IPS DF 6.9 (cell line): ENCODE measurements at regions not wholly inside any gene's neighbourhood (a gene's known extent, or its start where the extent isn't known, plus 50 kb on each side); places are given as distances from the start of the nearest gene placed in this dataset.

Experiments used
- DNase-seq: peaks from one replicate; pipeline ENCODE4 v3.0.0-alpha.2; 2013; ENCODE audit warnings: low read depth, low spot score
- H3K27ac ChIP-seq: one replicate; pipeline ENCODE4 v1.5.1; 2013; ENCODE audit warnings: low read length, control low read depth
- H3K27me3 ChIP-seq: 2 replicates; pipeline ENCODE4 v1.6.1; 2013; ENCODE audit warnings: mild to moderate bottlenecking, low read length; ENCODE audit not compliant: control insufficient read depth, insufficient read depth
- H3K36me3 ChIP-seq: 2 replicates; pipeline ENCODE4 v1.6.1; 2013; ENCODE audit warnings: low read length; ENCODE audit not compliant: control insufficient read depth, insufficient read depth
- H3K4me1 ChIP-seq: 2 replicates; pipeline ENCODE4 v1.6.1; 2013; ENCODE audit warnings: low read length; ENCODE audit not compliant: control insufficient read depth, insufficient read depth
- H3K4me3 ChIP-seq: 2 replicates; pipeline ENCODE4 v1.5.1; 2013; ENCODE audit warnings: mild to moderate bottlenecking, low read length
- H3K9me3 ChIP-seq: 2 replicates; pipeline ENCODE4 v1.6.1; 2013; ENCODE audit warnings: low read length, inconsistent platforms; ENCODE audit not compliant: control insufficient read depth, insufficient read depth
- WGBS: extraction: QIAGEN DNeasy Blood & Tissue Kit; methylation state at CpG from one replicate; pipeline ENCODE4 v1.1.7; 2013; ENCODE audit warnings: mixed read lengths, missing lambda C conversion rate; ENCODE audit not compliant: insufficient read length, insufficient coverage; 5-methylcytosine and 5-hydroxymethylcytosine counted together

DNA sequence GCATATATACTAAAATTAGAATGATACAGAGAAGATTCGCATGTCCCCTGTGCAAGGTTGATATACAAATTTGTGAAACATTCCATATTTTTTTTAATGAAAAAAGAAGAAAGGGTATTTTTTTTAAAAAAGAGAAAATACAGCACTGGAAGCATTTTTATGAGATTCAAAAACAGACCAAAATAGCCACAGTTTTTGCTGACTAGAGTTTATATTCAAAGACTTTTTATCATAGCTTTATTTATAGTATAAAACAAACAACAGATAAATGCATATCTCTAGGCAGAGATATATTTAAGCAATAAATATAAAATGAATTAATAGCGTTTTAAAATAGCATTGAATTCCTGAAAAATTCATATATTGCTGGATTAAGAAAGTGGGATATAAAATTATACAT is 436.5 kb upstream of the ACVR2A start:
- no peak for DNase-seq
- H3K27ac ChIP-seq: no peak overlapping the region
- no peaks in the 10 kb centered on the region for H3K4me1 ChIP-seq
- no peaks in the 10 kb centered on the region for H3K36me3 ChIP-seq
- H3K9me3 ChIP-seq: no peaks in the 10 kb centered on the region
- WGBS: no CpG with 5 or more reads among the region's 2 CpGs
- H3K4me3 ChIP-seq: no peak overlapping the region
- no peaks in the 10 kb centered on the region for H3K27me3 ChIP-seq

DNA sequence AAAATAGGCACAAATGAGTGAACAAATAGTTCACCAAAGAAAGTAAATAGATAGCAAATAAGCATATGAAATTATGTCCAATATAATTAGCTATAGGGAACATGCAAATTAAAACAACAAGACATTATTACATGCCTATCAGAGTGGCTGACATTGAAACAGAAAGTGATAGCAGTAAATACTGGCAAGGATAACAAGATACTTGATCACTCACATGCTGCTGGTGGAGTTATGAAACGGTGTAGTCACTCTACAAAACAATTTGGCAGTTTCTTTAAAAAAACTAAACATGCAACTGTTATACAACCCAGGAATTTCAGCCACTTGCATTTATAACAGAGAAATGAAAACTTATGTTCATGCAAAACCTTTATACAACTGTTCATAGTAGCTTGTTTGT is 439.2 kb upstream of the ACVR2A start:
- no CpG with 5 or more reads among the region's 1 CpG for WGBS
- Histone ChIP-seq H3K27me3 (no peaks in the 10 kb centered on the region), H3K27ac (no peak overlapping the region), H3K4me3 (no peak overlapping the region), H3K36me3 (no peaks in the 10 kb centered on the region), H3K4me1 (no peaks in the 10 kb centered on the region), H3K9me3 (no peaks in the 10 kb centered on the region)
- no peak for DNase-seq

DNA sequence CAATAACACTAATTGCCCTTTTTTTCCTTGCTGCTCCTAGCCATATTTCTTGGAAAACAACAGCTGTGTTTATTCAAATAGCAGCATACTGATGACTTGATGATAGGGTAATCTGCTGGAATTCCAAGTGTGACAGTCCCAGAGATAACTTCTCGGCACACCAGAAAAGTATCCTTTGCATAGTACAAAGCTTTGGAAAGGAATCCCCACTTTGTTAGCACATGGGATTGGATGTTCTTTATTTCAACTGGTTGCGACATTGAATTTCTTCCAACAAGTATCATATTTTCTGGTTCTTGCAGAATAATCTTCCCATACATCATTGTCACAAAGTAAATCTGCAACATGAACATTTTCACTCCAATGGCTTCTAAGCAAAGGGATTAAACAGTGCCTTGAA is 445.8 kb upstream of the ACVR2A start:
- WGBS: no CpG with 5 or more reads among the region's 2 CpGs
- H3K27me3 ChIP-seq: no peaks in the 10 kb centered on the region
- no peak overlapping the region for H3K27ac ChIP-seq
- no peaks in the 10 kb centered on the region for H3K9me3 ChIP-seq
- no peaks in the 10 kb centered on the region for H3K4me1 ChIP-seq
- H3K4me3 ChIP-seq: no peak overlapping the region
- H3K36me3 ChIP-seq: no peaks in the 10 kb centered on the region
- no peak for DNase-seq

DNA sequence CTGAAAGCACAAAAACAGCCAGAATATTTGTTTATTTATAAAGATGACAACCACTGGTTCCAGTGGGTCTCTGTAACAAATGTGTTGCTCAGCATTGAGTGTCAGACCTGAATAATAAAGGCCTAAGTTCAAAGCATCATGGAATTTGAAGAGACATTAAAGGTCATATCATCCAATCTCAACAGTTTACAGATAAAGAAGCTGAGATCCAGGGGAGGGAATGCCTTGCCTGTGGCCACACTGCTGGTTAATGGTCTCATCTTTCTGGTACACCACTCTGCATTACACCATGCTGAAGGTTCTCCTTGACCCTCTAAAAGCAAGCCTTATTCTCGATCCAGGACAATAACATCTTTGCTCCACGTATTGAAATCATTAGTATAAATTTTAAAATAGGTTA is 446.5 kb upstream of the ACVR2A start:
- no peaks in the 10 kb centered on the region for H3K4me1 ChIP-seq
- no peak overlapping the region for H3K4me3 ChIP-seq
- no peaks in the 10 kb centered on the region for H3K27me3 ChIP-seq
- H3K27ac ChIP-seq: no peak overlapping the region
- H3K36me3 ChIP-seq: no peaks in the 10 kb centered on the region
- H3K9me3 ChIP-seq: no peaks in the 10 kb centered on the region
- no CpG with 5 or more reads among the region's 2 CpGs for WGBS
- DNase-seq: no peak

DNA sequence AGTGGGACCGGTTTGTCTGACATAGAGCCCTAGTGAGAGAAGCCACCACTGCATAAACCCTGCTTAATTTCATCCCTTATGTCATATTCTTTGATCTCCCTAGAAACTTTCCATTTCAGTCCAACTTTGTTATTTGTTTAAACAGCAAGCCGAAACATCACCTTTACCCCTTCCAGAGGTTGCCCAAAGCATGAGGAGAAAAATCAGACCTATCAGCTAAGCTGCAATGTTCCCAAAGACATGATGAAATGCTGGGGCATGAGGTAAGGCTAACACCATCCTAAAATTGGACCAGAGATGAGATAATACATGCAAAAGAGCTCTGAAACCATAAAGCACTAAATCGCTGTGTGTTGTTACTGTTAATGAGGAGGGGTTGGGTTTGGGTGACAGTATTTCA is 447.9 kb upstream of the ACVR2A start:
- Histone ChIP-seq H3K36me3 (no peaks in the 10 kb centered on the region), H3K4me3 (no peak overlapping the region), H3K27me3 (no peaks in the 10 kb centered on the region), H3K9me3 (no peaks in the 10 kb centered on the region), H3K27ac (no peak overlapping the region), H3K4me1 (no peaks in the 10 kb centered on the region)
- no peak for DNase-seq
- no CpG with 5 or more reads among the region's 3 CpGs for WGBS

DNA sequence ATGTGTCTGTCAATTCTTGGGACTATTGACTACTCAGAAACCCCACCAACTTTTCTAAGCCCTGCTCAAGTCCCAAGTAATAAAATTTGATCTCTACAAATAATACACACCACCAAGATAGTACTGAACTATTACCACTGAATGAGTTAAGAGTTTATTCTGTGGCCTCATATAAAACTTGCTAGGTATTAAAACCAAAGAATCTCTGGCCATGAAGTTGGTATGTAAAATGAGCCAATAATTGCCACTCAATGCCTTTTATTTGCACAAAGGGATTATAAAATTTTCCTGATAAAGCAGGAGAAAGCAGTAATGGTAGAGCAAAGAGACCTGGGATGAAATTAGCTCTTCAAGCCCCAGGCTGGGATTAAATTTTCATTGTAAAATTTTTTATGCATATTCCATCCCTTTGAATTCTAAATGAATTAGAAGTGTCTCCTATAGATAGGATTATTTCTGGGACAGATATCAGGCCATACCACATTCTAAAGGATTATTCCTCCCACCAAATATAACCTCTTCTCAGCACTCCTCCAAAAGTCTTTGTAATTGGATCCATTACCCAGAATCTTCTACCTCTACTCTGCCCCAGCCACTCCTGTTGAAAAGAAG is 450.5 kb upstream of the ACVR2A start:
- Histone ChIP-seq H3K36me3 (no peaks in the 10 kb centered on the region), H3K4me1 (no peaks in the 10 kb centered on the region), H3K27ac (no peak overlapping the region), H3K9me3 (no peaks in the 10 kb centered on the region), H3K4me3 (no peak overlapping the region), H3K27me3 (no peaks in the 10 kb centered on the region)
- DNase-seq: no peak

DNA sequence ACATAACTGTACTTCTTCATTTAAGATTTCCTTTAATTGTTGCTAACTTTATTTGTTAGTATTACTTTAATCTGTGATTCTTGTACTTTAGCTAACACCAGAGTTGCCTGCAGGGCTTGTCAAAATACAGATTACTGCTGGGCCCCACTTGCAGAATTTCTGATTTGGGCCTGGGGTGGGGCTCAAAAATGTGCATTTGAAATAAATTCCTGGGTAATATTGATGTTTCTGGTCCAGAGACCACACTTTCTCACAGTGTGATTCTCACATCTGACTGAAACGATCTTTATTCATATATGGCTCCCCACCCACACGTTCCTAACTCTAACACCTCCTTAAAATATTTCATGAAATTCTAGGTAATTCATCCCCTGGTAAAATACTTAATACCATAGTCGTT is 452.6 kb upstream of the ACVR2A start:
- no peak overlapping the region for H3K4me3 ChIP-seq
- DNase-seq: no peak
- H3K27ac ChIP-seq: no peak overlapping the region
- H3K4me1 ChIP-seq: no peaks in the 10 kb centered on the region
- no peaks in the 10 kb centered on the region for H3K27me3 ChIP-seq
- H3K36me3 ChIP-seq: no peaks in the 10 kb centered on the region
- H3K9me3 ChIP-seq: no peaks in the 10 kb centered on the region
- 100% methylated on average over 2 of the region's 3 CpGs for whole genome bisulfite sequencing

DNA sequence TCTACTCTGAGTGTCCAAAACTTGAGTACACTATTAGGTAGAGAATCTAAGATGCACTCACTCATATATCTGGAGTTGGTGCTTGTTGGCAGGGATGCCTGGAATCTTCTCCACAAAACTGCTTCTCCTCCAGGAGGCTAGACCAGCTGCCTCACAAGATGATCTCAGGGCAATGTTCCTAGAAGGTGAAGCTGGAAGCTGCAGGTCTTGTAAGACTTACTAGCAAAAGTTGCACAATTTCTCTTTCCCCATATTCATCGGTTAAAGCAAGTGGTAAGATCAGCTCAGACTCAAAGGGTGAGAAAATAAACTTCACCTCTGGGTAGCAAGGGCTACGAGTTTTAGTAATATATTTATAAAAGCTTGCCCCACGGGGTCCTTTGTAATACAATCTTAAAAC is 454.4 kb upstream of the ACVR2A start:
- no peaks in the 10 kb centered on the region for H3K36me3 ChIP-seq
- no peaks in the 10 kb centered on the region for H3K27me3 ChIP-seq
- H3K9me3 ChIP-seq: no peaks in the 10 kb centered on the region
- H3K4me3 ChIP-seq: no peak overlapping the region
- WGBS: no CpG with 5 or more reads among the region's 3 CpGs
- no peaks in the 10 kb centered on the region for H3K4me1 ChIP-seq
- H3K27ac ChIP-seq: no peak overlapping the region
- DNase-seq: no peak

DNA sequence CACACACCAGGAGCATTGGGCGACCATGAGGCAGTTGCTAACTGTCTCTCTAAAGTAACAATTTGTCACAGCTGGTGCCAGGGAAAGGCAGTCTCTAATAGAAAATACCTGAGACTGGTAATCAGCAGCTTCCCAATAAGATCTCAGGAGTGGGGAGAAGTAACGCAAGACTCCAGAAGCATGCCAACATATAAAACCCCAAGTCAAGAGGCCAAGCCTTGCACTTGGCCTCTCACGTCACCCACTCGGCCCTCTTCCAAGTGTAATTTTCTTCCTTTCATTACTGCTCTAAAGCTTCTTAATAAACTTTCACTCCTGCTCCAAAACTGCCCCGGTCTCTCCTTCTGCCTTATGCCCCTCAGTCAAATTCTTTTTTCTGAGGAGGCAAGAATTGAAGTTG is 455.6 kb upstream of the ACVR2A start:
- H3K27ac ChIP-seq: no peak overlapping the region
- no peaks in the 10 kb centered on the region for H3K9me3 ChIP-seq
- no peak for DNase-seq
- no peaks in the 10 kb centered on the region for H3K4me1 ChIP-seq
- no peak overlapping the region for H3K4me3 ChIP-seq
- no peaks in the 10 kb centered on the region for H3K36me3 ChIP-seq
- no CpG with 5 or more reads among the region's 5 CpGs for WGBS
- H3K27me3 ChIP-seq: no peaks in the 10 kb centered on the region

DNA sequence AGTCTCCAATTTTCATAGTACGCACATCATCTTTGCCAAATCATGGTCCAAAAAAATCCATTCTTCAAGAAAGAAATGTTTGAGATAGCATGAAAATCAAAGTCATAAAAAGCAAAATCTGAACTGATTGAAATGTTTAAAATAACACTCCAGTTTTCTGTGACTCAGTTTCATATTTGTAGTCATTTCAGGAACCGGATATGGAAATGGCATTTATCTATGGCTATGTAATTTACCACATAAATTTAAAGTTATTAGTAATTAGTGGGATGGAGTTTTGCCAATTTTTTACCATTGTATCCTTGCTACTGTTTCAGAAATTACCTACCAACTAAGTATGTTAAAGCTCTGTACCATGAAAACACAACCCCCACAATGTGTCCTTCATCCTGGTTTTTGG is 456.6 kb upstream of the ACVR2A start:
- no peaks in the 10 kb centered on the region for H3K4me1 ChIP-seq
- H3K9me3 ChIP-seq: no peaks in the 10 kb centered on the region
- no peaks in the 10 kb centered on the region for H3K36me3 ChIP-seq
- H3K27me3 ChIP-seq: no peaks in the 10 kb centered on the region
- WGBS: no CpG with 5 or more reads among the region's 2 CpGs
- DNase-seq: no peak
- H3K27ac ChIP-seq: no peak overlapping the region
- no peak overlapping the region for H3K4me3 ChIP-seq

DNA sequence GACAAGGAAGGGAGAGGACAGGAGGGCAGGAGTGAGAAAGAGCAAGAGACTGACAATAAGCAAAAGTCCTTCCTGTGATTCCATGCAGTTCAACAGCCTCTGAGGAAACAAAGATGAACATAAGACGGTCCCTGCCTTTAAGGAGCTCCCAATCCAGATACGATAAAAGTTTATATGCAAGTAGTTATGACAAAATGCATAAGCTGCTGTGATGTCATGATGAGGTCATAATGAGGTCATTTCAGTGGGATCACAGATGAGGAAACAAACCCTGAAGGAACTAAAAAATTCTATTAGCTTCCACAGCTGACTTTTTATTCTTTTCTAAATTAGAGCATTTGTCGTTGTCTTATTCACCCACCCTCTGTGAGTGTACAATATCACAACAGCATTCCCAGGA is 458.5 kb upstream of the ACVR2A start:
- no peaks in the 10 kb centered on the region for H3K9me3 ChIP-seq
- no CpG with 5 or more reads among the region's 3 CpGs for WGBS
- no peaks in the 10 kb centered on the region for H3K36me3 ChIP-seq
- H3K27ac ChIP-seq: no peak overlapping the region
- H3K27me3 ChIP-seq: no peaks in the 10 kb centered on the region
- no peaks in the 10 kb centered on the region for H3K4me1 ChIP-seq
- no peak overlapping the region for H3K4me3 ChIP-seq
- no peak for DNase-seq
